DND-41 (cell line): ENCODE measurements at regions not wholly inside any gene's neighbourhood (a gene's known extent, or its start where the extent isn't known, plus 50 kb on each side); places are given as distances from the start of the nearest gene placed in this dataset.

Experiments used
- ATAC-seq: fragments of 200-7000 bp; cut with Tn5 transposase; 3 replicates; pipeline ENCODE4 v1.9.1; 2021; ENCODE audit warnings: low read depth; ENCODE audit not compliant: insufficient read depth
- DNase-seq: peaks from one replicate; pipeline ENCODE4 v3.0.0-alpha.2; 2020
- H2AFZ ChIP-seq: 2 replicates; pipeline ENCODE4 v1.6.0; 2012; ENCODE audit warnings: low read depth, low read length
- H3K27ac ChIP-seq: 2 replicates; pipeline ENCODE4 v1.5.1; 2012; ENCODE audit warnings: low read length, inconsistent platforms
- H3K27me3 ChIP-seq: fragments of 200-600 bp; sonication (generic); 2 replicates; pipeline ENCODE4 v1.6.0; 2012; ENCODE audit warnings: low read length, mild to moderate bottlenecking, inconsistent platforms; ENCODE audit not compliant: insufficient read depth, poor library complexity
- H3K36me3 ChIP-seq: 2 replicates; pipeline ENCODE4 v1.5.1; 2012; ENCODE audit warnings: low read length, inconsistent platforms; ENCODE audit not compliant: insufficient read depth
- H3K4me1 ChIP-seq: 2 replicates; pipeline ENCODE4 v1.5.1; 2012; ENCODE audit warnings: mild to moderate bottlenecking, low read length; ENCODE audit not compliant: insufficient read depth
- H3K4me2 ChIP-seq: 2 replicates; pipeline ENCODE4 v1.6.0; 2012; ENCODE audit warnings: mild to moderate bottlenecking, moderate library complexity, low read length, inconsistent platforms; ENCODE audit not compliant: insufficient read depth
- H3K4me3 ChIP-seq, 2 experiments: fragments of 200-600 bp in 1 of 2; shearing (Covaris generic) in 1 of 2; 2 replicates each; pipeline ENCODE4 v1.5.1; 2012 to 2016; ENCODE audit warnings: inconsistent platforms in 2 of 2, low read length in 2 of 2, mild to moderate bottlenecking in 2 of 2, low read depth in 1 of 2, moderate library complexity in 1 of 2
- H3K79me2 ChIP-seq: 2 replicates; pipeline ENCODE4 v1.6.0; 2012; ENCODE audit warnings: low read length, inconsistent platforms; ENCODE audit not compliant: insufficient read depth
- H3K9ac ChIP-seq: 2 replicates; pipeline ENCODE4 v1.6.0; 2012; ENCODE audit warnings: low read depth, mild to moderate bottlenecking, inconsistent platforms, low read length, moderate library complexity
- H3K9me3 ChIP-seq: 2 replicates; pipeline ENCODE4 v1.5.1; 2012; ENCODE audit warnings: low read length, moderate library complexity, mild to moderate bottlenecking, inconsistent platforms; ENCODE audit not compliant: insufficient read depth, severe bottlenecking
- H4K20me1 ChIP-seq: 2 replicates; pipeline ENCODE4 v1.6.0; 2012; ENCODE audit warnings: low read length; ENCODE audit not compliant: insufficient read depth
- EZH2 ChIP-seq: IDR thresholded peaks from 3 replicates; pipeline ENCODE4 v1.6.1; 2012; ENCODE audit warnings: borderline replicate concordance, low read depth, mild to moderate bottlenecking, moderate library complexity, low read length, inconsistent platforms; ENCODE audit not compliant: severe bottlenecking
- TF ChIP-seq, protein P1 (sequence below): IDR thresholded peaks from 2 replicates; pipeline ENCODE4 v1.5.1; 2012; ENCODE audit warnings: borderline replicate concordance, low read length, moderate library complexity, mild to moderate bottlenecking; ENCODE audit not compliant: poor library complexity, severe bottlenecking; ENCODE audit errors: extremely low read depth

DNA sequence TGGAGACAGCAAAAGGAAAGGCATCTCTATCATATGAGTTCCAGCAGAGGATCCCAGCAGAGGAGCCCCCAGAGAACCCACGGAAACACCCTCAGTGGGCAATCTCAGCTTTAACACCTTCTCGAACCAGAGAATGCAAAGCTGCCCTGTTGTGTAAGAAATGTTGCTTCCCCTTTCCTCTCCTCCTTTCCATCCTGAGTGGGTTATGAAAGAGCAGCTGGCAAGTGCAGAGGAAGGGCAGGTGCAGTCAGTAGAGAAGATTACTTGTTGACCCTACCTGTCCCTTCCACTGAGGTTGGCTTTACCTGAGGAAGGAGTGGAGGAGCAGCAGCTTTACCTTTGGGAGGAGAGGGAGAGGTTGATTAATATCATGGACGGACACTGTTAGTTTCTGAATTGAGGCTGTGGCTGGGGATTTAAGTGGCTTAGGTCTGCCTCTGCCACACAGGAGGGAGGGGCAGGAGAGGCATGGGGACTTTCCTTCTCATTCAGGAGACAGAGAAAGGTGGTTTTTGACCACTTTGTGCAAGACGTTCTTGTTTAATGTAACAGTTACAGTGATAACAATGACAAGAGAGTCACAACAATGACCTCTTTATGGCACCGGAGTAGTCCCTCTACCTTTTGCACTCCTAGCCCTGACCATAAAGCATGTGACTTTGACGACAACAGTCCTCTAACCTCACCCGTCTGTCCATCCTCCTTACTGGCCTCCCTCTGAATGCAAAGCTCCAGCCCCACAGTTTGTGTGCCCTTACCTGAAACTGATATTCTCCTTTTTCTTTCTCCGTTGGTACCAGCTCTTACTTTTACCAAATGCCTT is 254.8 kb downstream of the NSG2 start:
- no peaks in the 10 kb centered on the region for H3K79me2 ChIP-seq
- ATAC-seq (no peak), DNase-seq (no peak)
- no peaks in the 10 kb centered on the region for H3K4me1 ChIP-seq
- no peak overlapping the region for H3K9ac ChIP-seq
- H2AFZ ChIP-seq: no peak overlapping the region
- TF ChIP-seq, protein P1, sequence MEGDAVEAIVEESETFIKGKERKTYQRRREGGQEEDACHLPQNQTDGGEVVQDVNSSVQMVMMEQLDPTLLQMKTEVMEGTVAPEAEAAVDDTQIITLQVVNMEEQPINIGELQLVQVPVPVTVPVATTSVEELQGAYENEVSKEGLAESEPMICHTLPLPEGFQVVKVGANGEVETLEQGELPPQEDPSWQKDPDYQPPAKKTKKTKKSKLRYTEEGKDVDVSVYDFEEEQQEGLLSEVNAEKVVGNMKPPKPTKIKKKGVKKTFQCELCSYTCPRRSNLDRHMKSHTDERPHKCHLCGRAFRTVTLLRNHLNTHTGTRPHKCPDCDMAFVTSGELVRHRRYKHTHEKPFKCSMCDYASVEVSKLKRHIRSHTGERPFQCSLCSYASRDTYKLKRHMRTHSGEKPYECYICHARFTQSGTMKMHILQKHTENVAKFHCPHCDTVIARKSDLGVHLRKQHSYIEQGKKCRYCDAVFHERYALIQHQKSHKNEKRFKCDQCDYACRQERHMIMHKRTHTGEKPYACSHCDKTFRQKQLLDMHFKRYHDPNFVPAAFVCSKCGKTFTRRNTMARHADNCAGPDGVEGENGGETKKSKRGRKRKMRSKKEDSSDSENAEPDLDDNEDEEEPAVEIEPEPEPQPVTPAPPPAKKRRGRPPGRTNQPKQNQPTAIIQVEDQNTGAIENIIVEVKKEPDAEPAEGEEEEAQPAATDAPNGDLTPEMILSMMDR: no peak
- no peak for TF ChIP-seq EZH2
- no peak overlapping the region for H3K4me2 ChIP-seq
- H3K27ac ChIP-seq: no peak overlapping the region
- H3K4me3 ChIP-seq: no peak overlapping the region
- H3K9me3 ChIP-seq: no peaks in the 10 kb centered on the region
- H4K20me1 ChIP-seq: no peaks in the 10 kb centered on the region
- H3K36me3 ChIP-seq: no peaks in the 10 kb centered on the region
- H3K27me3 ChIP-seq: no peaks in the 10 kb centered on the region

DNA sequence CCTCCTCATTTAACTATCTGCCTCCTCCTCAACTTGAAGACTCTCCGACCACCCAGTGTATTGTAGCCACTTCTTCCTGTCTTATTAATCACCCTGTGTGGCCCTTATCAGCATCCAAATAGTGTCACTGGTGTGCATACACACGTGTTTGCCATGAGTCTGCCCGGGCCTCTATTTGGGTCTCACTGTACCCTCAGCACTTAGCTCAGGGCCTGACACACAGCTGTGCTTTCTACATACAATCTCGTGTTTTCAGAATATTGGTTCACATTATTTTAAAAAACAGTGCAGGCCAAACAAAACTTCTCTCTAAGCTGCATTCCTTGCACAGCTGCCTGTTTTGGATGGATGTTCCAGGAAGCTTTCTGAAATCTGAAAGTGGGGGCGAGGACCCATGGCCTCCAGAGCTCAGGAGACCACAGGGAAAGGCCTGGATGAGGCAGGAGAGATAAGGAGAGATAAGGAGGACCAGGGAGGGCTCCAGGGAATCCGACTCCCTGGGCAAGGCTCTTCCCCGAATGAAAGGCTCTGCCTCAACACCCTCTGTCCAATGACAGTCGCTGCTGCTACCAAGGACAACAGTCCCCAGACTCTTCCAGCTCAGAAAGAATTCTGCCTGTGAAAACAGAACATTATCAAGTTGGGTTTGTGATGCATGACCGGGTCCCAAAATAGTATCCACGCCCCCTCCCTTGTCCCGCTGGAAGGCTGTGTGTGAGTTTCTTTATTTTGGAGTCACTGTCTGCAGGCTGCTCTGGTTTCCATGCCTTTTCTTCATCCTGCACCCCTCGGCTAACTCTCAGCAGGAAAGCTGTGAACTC is 255.6 kb downstream of the NSG2 start:
- ATAC-seq: no peak
- Histone ChIP-seq H4K20me1 (no peaks in the 10 kb centered on the region), H2AFZ (no peak overlapping the region), H3K9ac (no peak overlapping the region), H3K27me3 (no peaks in the 10 kb centered on the region), H3K36me3 (no peaks in the 10 kb centered on the region), H3K9me3 (no peaks in the 10 kb centered on the region), H3K4me3 (no peak overlapping the region), H3K4me1 (no peaks in the 10 kb centered on the region), H3K4me2 (no peak overlapping the region), H3K27ac (no peak overlapping the region), H3K79me2 (no peaks in the 10 kb centered on the region)
- TF ChIP-seq, protein P1: no peak
- no peak for TF ChIP-seq EZH2
- no peak for DNase-seq

DNA sequence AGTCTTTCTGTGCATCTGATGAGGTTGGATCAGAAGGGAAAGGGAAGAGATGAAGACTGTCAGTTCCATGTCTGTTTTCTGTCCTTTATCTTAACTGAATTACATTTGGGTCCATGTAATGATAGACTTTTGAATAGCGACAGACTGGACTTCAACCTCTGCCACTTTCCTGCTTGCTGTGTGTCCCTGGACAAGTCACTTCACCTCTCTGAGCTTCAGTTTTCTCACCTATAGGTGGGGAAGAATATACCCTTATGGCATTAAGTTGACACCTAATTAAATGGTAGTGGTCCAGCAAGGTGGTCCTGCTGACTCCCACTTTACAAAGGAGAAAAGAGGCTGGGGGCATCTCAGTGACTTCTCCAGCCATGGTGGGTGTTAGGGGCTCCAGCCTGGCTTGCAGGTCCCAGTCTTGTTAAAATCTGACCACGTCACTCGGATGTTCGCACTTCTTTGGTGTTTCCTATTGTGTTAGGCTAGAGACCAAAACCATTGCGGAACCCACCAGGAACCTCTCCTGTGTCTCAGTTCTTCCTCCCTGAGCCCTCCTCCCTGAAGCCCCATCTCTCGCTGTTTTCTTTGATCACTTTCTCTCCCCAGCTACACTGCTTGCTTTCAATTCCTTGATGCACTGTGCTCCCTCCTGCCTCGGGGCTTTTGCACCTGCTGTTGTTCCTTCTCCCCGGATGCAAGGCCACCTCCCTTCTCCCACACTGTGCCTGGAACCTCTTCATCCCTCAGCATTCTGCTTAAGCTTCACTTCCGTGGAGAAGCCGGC is 256.5 kb downstream of the NSG2 start:
- no peaks in the 10 kb centered on the region for H3K27me3 ChIP-seq
- H3K4me3 ChIP-seq: no peak overlapping the region
- H3K9ac ChIP-seq: no peak overlapping the region
- no peaks in the 10 kb centered on the region for H4K20me1 ChIP-seq
- no peaks in the 10 kb centered on the region for H3K79me2 ChIP-seq
- H3K9me3 ChIP-seq: no peaks in the 10 kb centered on the region
- no peak overlapping the region for H3K4me2 ChIP-seq
- DNase-seq (no peak), ATAC-seq (no peak)
- TF ChIP-seq EZH2: no peak
- TF ChIP-seq, protein P1: no peak
- H3K4me1 ChIP-seq: no peaks in the 10 kb centered on the region
- H3K27ac ChIP-seq: no peak overlapping the region
- no peak overlapping the region for H2AFZ ChIP-seq
- no peaks in the 10 kb centered on the region for H3K36me3 ChIP-seq
